GM19043 (cell line): ENCODE measurements at regions not wholly inside any gene's neighbourhood (a gene's known extent, or its start where the extent isn't known, plus 50 kb on each side); places are given as distances from the start of the nearest gene placed in this dataset.

ENCODE experiments used
- ATAC-seq: cut with Tn5 transposase; IDR thresholded peaks from one replicate; pipeline ENCODE4 v1.9.1; 2021; ENCODE audit warnings: low read depth; ENCODE audit not compliant: unreplicated experiment

DNA sequence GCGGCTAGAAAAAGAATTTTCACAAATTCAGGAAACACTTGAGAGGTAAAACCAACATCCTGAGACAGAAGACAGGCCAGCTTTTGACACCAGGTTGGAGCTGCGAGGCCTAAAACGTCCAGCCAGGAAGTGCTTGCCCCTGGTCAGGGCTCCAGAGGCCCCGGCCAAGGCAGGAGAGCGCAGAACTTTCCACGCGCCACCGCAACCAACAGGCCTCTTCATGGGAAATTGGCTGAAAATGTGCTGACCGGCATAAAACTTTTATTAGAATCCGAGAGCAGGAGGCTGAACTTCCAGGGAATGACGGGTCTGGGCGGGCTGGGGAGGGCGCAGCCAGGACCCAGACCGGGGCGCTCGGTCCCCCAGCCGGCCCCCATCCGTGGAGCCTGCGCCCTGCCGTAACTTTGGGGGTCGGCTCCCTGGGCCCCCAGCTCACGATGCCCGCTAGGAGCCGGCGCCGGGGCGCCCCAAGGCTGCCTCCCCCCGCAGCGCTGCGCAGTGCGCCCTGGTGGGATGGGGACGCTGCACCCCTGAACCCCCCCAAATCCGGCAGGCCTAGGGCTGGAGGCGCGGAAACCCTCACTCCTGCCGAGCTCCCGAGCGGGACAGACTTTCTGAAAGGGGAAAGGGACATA, 414.0 kb upstream of the MKI67 start:
- no peak for ATAC-seq

DNA sequence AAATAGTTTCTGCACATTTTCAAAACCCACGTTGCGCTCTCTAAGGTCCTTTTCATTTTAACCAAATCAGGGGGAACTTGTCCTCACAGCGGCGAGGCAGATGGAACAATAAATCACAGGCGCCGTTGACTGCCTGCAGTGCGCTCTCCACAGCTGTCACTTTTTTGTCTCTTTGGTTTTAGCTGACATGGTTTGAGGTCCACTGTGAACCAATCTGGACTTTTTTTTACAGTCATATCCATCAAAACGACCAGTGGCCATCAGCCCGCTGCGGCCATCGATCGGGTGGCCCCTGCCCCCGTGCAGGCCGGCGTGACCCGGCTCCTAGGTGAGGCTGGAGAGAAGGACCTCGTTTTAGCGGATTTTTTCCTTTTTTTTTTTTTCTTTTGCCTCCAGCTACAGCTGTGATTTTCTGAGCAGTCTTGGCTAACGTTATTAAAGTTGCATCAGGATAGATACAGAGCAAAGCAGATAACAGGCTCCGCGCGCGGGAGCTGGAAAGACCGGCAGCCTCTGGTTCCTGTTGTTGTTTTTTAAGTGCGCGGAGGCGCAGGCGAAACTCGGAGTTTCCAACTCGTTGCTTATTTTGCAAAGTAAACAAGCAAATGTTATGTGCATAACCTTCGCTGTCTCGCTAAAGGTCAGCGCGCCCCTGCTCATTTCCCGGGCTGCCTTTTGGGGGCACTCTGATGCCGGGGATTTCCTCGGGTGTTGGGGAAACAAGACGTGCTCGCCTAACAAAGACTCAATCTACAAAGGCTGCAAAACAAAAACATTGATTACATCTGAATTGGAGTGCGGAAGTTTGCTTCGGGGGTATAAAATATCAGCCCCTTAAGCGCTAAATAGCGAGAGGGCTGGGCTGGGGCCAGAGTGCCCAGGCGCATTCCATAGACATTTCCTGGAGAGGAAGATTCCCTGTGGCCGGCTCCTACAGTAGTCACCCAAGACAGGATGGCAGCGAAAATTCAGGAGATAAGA, 414.8 kb upstream of the MKI67 start:
- no peak for ATAC-seq

DNA sequence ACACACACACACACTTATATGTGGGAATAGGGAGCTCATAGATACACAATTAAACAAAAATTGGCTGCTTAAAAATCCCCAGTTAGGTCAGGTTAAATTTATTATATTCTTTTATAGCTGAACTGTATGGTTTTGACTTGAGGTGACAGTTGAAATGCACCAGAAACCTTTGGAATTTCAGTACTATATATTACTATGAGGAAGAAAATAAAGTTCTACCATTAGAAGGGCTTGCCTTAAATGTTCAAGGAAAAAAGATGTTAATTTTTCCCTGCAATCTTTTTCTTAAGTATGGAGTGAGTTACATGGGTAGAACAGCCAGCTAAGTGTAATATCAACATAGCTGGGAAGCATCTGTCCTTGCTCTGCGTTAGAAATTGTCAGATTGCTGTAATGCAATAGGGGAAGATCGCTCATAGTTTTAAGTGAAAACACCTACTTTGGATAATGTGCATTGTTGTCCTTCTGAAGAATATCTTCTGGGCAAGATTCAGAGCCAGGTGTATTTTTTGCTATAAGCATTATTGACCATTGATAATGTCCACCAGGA, 415.8 kb upstream of the MKI67 start:
- no peak for ATAC-seq

DNA sequence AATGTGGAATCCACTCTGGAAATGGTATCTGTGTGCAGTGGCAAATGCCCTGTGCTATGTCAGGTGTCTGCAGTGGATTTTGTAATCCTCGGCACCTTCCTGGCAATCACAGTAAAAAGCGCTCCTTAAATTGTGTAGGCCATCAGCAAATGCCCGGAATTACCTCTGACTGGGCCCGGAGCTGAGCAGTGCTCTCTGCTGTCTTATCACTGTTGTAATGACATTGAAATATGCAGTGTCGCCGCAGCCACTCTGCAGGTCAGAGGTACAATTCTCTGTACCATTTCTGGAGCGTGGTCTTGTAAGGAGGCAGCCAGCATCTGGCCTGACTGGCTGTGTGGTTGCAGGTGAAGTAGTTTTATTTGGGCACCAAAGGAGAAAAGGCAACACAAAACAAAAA, 416.4 kb upstream of the MKI67 start:
- ATAC-seq: no peak

DNA sequence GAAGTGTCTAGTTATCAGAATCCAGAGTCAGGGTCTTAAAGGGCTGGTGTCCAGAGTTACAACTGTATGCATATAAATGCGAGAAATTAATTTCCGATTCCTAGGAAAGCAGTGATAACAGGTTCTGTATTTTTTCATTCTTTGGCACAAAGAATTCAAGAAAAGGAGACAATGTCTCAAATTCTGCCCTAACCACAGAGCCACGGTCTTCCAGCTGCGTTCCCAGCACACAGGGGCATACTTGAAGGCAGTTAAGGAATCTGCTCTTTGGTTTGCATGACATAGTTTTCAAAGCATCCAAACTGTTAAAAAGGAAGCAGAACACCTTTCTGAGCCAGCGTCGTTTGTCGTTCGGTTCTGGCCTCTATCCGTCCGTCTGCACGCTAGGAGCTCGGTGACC, 416.9 kb upstream of the MKI67 start:
- no peak for ATAC-seq

DNA sequence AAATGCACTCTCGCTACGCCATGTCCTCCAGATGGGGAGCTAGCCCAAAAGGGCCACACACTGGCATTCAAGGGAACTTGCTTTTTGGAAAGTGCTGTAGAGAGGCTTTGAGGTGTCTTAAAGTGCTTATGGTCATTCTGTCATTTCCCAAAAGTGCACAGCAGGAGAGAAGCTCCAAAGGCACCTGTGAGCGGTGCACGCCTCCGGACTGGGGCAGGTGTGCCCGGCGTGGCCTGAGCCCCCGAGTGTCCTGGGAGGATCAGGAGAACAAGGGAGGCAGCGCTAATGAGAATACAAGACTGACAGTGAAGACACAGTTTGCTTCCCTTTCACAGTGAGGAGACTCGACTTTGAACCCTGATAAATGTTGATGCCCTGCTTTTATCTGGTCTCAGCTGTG, 419.0 kb upstream of the MKI67 start:
- no peak for ATAC-seq

DNA sequence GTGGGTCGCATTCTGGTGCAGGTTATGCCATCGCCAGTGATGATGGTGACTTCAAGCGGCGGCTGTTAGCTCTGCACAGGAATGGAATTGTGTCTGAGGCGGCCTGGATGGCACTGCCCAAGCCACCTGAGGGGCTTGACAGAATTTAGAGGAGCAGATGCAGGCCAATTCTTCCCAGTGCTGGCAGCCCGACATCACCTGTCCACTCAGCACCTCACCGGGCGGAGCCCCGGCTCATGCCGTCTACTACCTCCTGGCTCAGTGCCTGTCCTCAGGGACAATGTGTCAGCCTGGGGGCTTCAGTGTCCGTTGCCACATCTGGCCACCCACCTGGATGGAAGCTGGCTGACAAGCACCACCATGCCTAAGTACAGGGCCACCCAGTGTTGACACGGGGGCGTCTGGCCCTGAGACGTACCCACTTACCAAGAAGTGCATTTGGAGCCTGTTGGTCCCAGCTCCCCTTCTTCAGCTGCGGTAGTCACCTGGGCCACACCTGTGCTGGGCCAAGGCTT, 420.5 kb upstream of the MKI67 start:
- ATAC-seq: no peak

DNA sequence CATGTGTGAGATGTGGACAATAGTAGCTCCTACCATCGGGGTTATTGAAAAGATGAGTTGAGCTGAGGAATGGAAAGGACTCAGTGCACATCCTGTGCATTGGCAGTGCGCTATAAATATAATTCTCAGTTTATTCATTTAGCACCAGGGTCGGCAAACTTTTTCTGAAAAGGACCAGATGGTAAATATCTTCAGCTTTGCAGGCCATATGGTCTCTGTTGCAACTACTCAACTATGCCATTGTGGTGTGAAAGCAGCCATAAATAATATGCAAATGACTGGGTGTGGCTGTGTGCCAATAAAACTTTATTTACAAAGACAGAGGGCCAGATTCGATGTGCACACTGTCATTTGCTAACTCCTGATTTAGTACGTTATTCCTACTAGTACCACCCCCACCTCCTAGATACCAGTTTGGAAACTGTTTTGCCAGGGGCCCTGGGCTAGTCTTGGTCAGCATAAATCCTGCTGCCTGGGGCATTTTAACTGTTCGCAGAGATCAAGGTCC, 422.9 kb upstream of the MKI67 start:
- no peak for ATAC-seq

DNA sequence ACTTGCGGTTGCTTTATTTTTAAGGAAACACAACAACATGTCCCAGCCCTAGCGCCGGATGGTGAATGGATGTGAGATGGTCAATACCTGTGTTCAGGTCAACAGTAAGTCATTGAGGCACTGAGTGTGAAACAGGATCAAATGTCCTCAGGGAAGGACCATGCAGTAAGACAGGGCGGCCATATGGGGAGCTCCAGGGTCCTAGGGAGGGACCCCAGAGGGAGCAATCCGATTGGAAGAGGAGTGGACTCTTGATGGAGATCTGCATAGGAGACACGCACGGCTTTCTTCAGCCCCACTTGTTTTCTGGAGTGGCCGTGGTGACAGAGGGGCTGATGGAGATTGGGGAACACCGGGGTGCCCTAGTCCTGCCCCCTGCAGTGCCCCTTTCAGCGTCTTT, 423.8 kb upstream of the MKI67 start:
- no peak for ATAC-seq

DNA sequence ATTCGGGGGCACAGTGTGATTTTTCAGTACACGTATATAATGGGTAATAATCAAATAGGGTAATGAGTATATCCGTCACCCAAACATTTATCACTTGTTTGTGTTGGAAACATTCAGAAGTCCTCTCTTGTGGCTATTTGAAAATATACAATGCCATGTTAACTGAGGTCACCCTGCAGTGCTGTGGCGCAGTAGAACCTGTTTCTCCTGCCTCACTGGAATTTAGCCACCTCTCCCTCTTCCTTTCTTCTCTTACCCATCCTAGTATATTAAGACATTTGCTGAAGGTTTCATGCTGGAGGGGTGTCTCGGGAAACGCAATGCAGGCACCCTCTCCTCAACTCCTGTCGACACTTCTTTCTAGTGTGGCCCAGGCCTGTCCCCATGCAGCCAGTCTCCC, 425.3 kb upstream of the MKI67 start:
- ATAC-seq: no peak

DNA sequence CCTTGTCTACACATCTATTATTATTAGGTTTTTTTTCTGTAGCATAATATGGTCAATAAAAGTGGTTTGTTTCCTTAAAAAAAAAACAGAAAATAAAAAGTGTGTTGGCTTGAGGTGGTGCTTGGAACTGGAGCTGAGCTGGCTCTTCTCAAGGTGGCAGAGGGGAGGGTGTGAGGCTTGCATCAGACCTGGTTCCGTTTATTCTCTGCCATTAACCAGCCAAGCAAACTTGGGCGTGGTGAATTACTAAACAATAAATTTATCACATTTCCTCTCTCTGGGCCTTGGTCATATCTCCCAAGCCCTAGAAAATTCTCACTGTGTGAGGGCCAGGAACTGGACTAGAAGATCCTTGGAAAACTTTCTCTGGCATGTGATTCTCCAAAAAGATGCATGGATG, 427.5 kb upstream of the MKI67 start:
- no peak for ATAC-seq

DNA sequence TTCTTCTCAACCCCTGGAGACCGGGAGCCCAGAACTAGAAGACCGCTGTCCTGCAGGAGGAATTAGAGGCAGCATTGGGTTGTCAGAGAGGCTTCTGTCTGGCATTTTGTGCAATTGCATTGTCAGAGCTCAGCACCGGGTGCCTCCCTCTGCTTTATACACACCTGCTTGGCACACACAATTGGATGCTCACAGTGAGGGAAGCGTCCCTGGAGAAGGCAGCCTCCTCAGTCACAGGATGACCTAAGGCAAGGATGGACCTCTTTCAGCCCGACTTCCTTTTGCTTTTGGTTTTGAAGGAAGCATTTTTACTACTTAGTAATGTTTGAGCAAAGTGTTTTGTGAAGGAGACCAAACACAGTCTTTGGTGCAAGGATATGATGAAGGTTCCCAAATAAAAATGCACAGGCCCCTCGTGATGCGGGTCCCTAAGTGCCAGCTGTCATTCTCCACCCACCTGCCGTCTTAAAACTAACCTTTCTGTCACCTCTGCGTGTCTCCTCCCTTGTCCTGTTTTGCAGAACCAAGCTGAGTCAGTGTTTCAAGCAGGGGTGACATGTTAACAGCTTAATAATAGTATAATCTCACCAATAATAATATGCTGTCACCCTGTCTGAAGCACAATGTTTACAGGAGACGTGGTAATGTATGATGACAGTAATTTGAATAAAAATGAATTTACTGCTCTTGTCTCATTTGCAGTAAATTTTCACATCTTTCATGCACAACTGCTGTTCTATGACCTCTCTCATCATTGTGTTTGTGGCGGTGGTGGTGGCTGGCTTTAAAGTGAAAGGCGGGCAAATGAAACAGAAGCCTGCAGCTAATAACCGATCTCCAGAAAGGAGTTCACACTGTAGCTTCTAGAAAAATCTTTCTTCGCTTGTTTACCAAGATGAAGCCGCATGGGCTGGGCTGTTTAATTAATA, 430.2 kb upstream of the MKI67 start:
- no peak for ATAC-seq

DNA sequence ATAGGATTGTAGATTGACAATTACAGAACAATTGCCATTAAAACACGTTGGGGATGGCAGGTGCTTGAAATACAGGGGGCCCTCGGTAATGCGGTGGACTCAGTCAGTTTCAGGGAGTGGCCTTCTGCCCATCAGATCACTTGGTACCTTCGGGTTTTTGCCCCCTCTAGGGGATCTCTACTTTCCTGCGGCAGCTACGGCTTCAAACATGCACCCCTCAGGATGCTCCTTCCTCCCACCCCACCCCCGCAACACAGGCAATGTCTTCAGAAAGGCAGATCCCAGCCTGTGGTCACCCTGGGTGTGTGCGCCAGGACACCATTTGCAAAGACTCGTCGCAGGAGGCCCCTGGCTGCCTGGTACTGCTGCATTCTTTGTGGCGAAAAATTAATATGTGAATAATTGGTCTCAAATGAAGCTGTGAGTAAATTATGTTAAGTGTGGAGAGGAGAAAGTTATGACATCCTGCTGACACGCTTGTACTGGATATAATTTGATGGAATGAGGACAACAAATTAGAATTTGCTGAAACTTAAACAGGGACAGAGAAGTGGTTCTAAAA, 431.0 kb upstream of the MKI67 start:
- ATAC-seq: no peak

DNA sequence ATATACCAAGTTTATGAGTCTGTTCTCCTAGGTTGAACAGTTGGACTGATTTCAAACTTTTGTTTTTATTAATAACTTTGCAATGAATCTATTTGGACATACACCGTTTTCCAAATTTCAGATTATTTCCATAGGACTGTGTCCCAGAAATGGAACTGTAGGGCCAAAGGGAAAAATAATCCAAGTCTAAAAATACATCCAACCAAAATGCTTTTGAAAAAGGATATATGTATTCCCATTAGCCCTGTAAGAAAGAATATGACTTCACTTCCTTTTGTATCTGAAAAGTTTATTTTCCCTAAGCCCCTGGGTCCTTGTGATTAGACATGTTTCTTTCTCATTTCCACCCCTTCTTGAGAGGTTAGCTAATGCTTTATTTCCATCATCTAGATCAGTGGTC, 434.2 kb upstream of the MKI67 start:
- no peak for ATAC-seq

DNA sequence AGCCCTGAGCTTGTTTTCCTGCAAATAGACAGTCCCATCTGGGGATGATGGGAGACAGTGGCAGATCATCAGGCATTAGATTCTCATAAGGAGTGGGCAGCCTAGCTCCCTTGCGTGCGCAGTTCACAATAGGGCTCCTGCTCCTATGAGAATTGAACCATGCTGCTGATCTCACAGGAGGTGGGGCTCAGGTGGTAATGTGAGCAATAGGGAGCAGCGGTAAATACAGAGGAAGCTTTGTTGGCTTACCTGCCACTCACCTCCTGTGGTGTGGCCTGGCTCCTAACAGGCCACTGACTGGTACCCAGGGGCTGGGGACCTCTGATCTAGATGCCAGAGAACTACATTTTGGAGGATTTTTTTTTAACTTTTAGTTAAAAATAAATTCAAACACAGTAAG, 434.8 kb upstream of the MKI67 start:
- no peak for ATAC-seq

DNA sequence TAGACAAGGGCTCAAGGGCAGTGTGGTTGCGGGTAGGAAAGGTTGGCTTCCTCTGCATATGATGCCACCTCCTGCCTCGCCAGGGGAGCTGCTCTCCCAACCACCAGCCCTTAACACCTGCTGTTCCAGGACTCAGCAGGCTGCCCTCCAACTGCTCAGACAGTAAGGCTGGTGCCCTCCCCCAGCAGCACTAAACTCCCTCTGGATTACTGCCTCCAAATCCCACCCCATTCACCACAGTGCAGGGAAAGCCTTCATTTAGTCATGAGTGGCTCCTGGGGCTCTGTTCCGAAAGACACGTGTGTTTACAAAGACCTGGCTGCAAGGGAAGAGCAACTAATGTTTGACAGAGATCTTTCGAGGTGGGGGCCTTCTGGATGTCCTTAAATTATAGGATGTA, 437.2 kb upstream of the MKI67 start:
- no peak for ATAC-seq

DNA sequence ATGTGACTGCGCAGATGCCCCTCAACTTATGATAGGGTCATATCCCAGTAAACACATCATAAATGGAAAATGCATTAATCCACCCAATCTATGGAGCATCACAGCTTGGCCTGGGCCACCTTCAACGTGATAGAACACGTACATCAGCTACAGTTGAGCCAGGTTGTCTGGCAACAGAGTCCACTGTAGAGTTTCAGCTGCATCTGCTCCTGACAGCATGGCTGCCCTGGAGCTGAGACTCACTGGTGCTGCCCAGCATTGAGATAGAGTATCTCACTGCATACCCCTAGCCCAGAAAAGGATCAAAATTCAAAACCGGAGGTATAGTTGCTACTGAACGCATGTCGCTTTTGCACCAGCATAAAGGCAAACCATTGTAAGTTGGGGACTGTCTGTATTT, 437.7 kb upstream of the MKI67 start:
- ATAC-seq: no peak

DNA sequence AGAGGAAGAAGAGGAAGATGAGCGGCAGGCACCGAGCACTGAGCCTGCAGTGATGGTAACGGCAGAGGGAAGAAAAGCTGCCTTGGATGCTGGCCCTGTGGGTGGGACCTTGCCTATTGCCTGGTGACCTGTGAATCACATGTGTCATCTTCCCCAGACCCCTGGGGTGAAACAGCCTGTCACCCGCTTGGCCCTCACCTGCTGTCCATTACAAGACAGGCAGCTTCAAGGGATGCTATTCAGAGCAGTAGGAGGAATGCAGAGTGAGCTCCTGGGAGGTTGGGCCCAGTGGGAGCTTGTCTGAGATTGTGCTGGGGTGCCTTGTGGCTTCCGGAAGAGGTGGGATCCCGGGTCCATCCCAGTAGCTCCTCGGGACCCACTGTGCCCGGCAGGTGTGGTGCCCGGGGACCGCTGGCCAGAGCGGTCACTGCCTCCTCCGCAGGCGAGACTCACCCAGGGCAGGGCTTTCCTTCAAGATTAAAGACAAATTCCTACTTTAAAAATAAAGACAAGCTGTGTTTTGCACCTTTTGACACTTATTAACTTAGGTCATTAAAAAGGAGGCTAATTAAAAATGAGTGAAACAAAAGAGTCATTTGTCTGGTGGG, 440.2 kb upstream of the MKI67 start:
- no peak for ATAC-seq

DNA sequence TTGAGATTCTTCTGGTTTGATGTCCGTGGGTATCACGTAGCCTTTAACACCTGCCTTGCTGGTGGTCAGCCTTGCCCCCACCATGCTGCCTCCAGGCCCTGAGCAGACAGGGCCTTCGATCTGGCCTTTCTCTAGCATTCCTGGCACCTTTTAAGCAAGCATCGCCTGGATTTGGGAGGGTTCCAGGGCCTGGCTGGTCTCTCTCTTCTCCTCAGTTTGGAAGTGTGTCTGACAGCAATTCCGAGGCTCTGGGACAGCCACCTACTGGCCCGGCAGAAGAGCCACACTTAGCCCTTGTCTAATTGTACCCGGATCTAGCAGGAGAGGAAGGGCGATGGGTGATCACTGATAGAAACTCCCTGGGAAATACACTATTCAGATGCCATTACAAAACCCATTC, 441.3 kb upstream of the MKI67 start:
- no peak for ATAC-seq

DNA sequence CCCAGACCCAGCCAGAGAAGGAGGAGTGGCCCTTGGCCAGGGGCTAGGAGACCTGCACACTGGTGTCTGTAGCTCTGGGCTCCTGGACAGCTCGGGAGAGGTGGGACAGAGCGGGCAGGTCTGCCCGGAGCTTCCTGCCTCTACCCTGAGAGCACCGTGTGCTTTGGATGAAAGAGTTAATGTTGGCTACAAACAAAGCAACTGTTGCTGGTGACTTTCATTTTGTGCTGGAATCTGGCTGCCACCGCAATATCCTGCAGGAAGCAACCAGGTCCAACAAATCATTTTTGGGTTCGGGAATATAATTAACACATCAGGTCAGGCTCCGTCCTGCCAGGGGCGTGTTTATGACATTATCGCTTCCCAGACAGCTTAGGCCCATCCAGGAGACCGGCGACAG, 441.8 kb upstream of the MKI67 start:
- ATAC-seq: no peak
